LNCaP clone FGC (cell line): ENCODE measurements at regions not wholly inside any gene's neighbourhood (a gene's known extent, or its start where the extent isn't known, plus 50 kb on each side); places are given as distances from the start of the nearest gene placed in this dataset.
"Not testable (repeated sequence)": the region's sequence is repeated elsewhere in the genome, so short reads cannot be mapped to it uniquely, and the experiment has no call there.

ENCODE experiments used
- DNase-seq: peaks from one replicate; pipeline ENCODE4 v3.0.0-alpha.2; 2011; ENCODE audit warnings: low read depth
- H3K4me3 ChIP-seq: 2 replicates; pipeline ENCODE4 v1.5.1; 2011; ENCODE audit warnings: mild to moderate bottlenecking, low read depth, low read length, control low read depth
- CTCF ChIP-seq: IDR thresholded peaks from 2 replicates; pipeline ENCODE4 v1.5.1; 2012; ENCODE audit warnings: mild to moderate bottlenecking; ENCODE audit not compliant: control insufficient read depth, insufficient read depth; ENCODE audit errors: extremely low read depth

DNA sequence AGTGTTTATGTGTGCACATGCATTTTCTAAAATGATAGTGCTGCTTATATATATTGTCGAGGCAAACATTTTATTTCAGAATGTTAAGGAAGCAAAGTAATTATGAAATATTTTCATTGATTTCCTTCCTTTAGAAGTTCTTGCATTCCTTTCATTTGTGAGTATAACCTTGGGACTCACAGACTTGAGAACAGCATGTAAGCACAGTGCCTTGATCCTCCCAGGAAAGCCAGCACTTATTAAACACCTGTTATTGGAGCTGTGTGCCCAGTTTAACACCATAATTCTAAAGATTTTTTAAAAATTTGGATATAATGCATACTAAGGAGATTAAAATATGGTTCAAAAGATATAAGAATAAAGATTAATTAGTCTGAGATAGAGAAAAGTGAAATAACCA, 554.4 kb upstream of the FAM98A start:
- TF ChIP-seq CTCF: no peak
- no peak overlapping the region for H3K4me3 ChIP-seq
- DNase-seq: no peak

- no peak for TF ChIP-seq CTCF
- H3K4me3 ChIP-seq: no peak overlapping the region
- DNase-seq: no peak
Measured at GRCh38 chr2:34147780-34148179, 548.7 kb upstream of the FAM98A start.

- DNase-seq: no peak
- no peak for TF ChIP-seq CTCF
- no peak overlapping the region for H3K4me3 ChIP-seq
Measured at GRCh38 chr2:34143149-34143548, 544.0 kb upstream of the FAM98A start.

GRCh38 chr2:34142531-34143008, 543.5 kb upstream of the FAM98A start:
- not testable (repeated sequence) for H3K4me3 ChIP-seq, DNase-seq

DNA sequence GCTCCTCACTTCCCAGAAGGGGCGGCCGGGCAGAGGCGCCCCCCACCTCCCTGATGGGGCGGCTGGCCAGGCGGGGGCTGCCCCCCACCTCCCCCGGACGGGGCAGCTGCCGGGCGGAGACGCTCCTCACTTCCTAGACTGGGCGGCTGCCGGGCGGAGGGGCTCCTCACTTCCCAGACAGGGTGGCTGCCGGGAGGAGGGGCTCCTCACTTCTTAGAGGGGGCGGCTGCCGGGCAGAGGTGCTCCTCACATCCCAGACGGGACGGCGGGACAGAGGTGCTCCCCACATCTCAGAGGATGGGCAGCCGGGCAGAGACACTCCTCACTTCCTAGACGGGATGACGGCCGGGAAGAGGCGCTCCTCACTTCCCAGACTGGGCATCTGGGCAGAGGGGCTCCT, 534.0 kb upstream of the FAM98A start:
- not testable (repeated sequence) for H3K4me3 ChIP-seq, DNase-seq

DNA sequence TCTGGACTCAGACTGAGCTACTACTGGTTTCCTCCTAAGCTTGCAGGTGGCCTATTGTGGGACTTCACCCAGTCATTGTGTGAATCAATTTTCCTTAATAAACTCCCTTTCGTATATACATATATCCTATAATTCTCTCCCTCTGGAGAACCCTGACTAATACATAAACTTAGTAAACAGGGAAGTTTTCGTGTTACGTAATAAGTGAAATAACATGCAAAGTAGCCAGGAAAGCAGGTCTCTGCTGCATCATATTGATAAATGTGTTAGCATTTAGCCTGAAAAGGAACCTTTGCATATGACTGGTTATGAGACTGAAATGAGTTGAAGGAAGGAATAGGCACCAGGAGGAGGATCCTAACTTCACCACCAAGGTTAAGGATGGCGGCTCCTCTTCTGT, 527.2 kb upstream of the FAM98A start:
- no peak overlapping the region for H3K4me3 ChIP-seq
- TF ChIP-seq CTCF: no peak
- no peak for DNase-seq

GRCh38 chr2:34123996-34124785, 525.1 kb upstream of the FAM98A start:
- H3K4me3 ChIP-seq: no peak overlapping the region
- DNase-seq: no peak
- no peak for TF ChIP-seq CTCF

DNA sequence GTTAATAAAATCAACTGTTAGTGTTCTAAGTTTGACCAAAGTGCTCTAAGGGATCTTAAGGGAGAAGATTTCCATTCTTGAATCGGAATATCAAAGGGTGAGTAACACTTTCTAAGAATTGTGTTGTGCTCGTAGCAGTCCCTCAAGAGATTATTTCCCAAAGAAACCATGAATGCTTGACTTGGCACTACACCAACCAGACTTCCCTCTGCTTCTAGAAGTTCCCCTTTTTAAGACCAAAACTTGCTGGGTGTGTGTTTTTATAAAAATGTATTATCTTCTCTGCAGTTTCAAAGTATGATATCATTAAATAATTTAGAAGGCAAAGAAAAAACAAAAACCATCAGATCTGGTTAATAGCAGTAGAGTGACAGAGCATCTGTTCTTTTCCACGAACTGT, 522.0 kb upstream of the FAM98A start:
- no peak for TF ChIP-seq CTCF
- no peak for DNase-seq
- H3K4me3 ChIP-seq: no peak overlapping the region
